OCI-LY3 (cell line): ENCODE measurements at regions not wholly inside any gene's neighbourhood (a gene's known extent, or its start where the extent isn't known, plus 50 kb on each side); places are given as distances from the start of the nearest gene placed in this dataset.

ENCODE experiments used
- H2AFZ ChIP-seq: fragments of 200-600, 300-600 bp; shearing (Covaris generic); 2 replicates; pipeline ENCODE4 v1.6.0; 2014; ENCODE audit warnings: antibody characterized with exemption, low read depth, low read length
- H3K27ac ChIP-seq: fragments of 200-600, 300-600 bp; sonication (generic); 2 replicates; pipeline ENCODE4 v1.5.1; 2014; ENCODE audit warnings: mild to moderate bottlenecking, low read length, moderate library complexity, mixed read lengths
- H3K27me3 ChIP-seq: fragments of 200-600, 300-600 bp; sonication (generic); 2 replicates; pipeline ENCODE4 v1.6.1; 2014; ENCODE audit warnings: low read depth, low read length, mixed read lengths
- H3K36me3 ChIP-seq: fragments of 200-600, 300-600 bp; sonication (generic); replicated peaks from 2 replicates; pipeline ENCODE3; 2014; ENCODE audit warnings: low read depth, low read length, mixed read lengths
- H3K4me1 ChIP-seq: fragments of 300-600, 200-600 bp; sonication (generic); 2 replicates; pipeline ENCODE4 v1.6.1; 2014; ENCODE audit warnings: low read length, mixed read lengths
- H3K4me2 ChIP-seq: fragments of 200-600, 300-600 bp; sonication (generic); 2 replicates; pipeline ENCODE4 v1.6.1; 2014; ENCODE audit warnings: low read length, mixed read lengths
- H3K4me3 ChIP-seq: fragments of 300-600, 200-600 bp; sonication (generic); 2 replicates; pipeline ENCODE4 v1.5.1; 2014; ENCODE audit warnings: antibody characterized with exemption, mild to moderate bottlenecking, low read length, moderate library complexity
- H3K79me2 ChIP-seq: fragments of 300-600, 200-600 bp; shearing (Covaris generic); 2 replicates; pipeline ENCODE4 v1.6.1; 2014; ENCODE audit warnings: mild to moderate bottlenecking, low read length, mixed read lengths
- H3K9ac ChIP-seq: fragments of 300-600, 200-600 bp; shearing (Covaris generic); 2 replicates; pipeline ENCODE4 v1.6.0; 2014; ENCODE audit warnings: mild to moderate bottlenecking, low read length, moderate library complexity
- H3K9me3 ChIP-seq: fragments of 200-600, 300-600 bp; shearing (Covaris generic); 2 replicates; pipeline ENCODE4 v1.6.1; 2014; ENCODE audit warnings: low read length, mixed read lengths; ENCODE audit not compliant: insufficient read depth
- H4K20me1 ChIP-seq: fragments of 200-600, 300-600 bp; sonication (generic); 2 replicates; pipeline ENCODE4 v1.6.1; 2016; ENCODE audit warnings: low read length, mixed read lengths; ENCODE audit not compliant: insufficient read depth
- EZH2phosphoT487 ChIP-seq: fragments of 200-600 bp; shearing (Covaris generic); IDR thresholded peaks from 2 replicates; pipeline ENCODE4 v1.6.1; 2018; ENCODE audit warnings: antibody characterized with exemption, mixed run types, low read depth
- TF ChIP-seq, protein P1 (sequence below): fragments of 200-600, 300-600 bp; sonication (generic); IDR thresholded peaks from 2 replicates; pipeline ENCODE4 v1.5.1; 2014; ENCODE audit warnings: antibody characterized with exemption, low read length, low read depth

DNA sequence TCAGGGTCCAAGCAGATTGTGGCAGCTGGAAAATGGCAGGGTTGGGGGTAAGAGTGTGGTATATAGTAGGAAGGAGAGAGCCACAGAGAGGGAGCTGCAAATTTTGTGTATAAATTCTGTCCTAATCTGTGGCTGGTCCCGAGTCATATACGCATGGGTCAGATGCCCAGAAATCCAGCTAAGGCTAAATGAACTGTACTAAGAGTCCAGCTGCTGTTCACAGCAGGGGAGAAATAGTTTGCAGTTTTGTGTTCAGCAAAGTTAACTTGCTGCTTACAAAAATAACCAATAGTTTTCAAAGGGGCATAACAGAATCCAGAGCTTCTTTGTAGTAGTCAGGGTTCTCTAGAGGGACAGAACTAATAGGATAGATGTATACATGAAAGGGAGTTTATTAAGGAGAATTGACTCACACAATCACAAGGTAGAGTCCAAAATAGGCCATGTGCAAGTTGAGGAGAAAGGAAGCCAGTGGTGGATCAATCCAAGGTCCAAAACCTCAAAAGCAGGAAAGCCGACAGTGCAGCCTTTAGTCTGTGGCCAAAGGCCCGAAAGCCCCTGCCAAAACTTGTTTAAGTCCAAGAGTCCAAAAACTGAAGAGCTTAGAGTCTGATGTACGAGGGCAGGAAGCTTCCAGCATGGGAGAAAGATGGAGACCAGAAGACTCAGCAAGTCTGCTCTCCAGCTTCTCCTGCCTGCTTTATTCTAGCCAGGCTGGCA lies 146.1 kb upstream of the KBTBD8 start:
- H3K36me3 ChIP-seq: no peaks in the 10 kb centered on the region
- H3K4me3 ChIP-seq: no peak overlapping the region
- H2AFZ ChIP-seq: no peak overlapping the region
- no peaks in the 10 kb centered on the region for H4K20me1 ChIP-seq
- H3K9ac ChIP-seq: no peak overlapping the region
- no peaks in the 10 kb centered on the region for H3K9me3 ChIP-seq
- peaks cover 17% of the 10 kb centered on the region for H3K4me1 ChIP-seq
- H3K4me2 ChIP-seq: no peak overlapping the region
- no peaks in the 10 kb centered on the region for H3K27me3 ChIP-seq
- no peak overlapping the region for H3K27ac ChIP-seq
- TF ChIP-seq, protein P1, sequence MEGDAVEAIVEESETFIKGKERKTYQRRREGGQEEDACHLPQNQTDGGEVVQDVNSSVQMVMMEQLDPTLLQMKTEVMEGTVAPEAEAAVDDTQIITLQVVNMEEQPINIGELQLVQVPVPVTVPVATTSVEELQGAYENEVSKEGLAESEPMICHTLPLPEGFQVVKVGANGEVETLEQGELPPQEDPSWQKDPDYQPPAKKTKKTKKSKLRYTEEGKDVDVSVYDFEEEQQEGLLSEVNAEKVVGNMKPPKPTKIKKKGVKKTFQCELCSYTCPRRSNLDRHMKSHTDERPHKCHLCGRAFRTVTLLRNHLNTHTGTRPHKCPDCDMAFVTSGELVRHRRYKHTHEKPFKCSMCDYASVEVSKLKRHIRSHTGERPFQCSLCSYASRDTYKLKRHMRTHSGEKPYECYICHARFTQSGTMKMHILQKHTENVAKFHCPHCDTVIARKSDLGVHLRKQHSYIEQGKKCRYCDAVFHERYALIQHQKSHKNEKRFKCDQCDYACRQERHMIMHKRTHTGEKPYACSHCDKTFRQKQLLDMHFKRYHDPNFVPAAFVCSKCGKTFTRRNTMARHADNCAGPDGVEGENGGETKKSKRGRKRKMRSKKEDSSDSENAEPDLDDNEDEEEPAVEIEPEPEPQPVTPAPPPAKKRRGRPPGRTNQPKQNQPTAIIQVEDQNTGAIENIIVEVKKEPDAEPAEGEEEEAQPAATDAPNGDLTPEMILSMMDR: no peak
- TF ChIP-seq EZH2phosphoT487: no peak
- no peaks in the 10 kb centered on the region for H3K79me2 ChIP-seq

DNA sequence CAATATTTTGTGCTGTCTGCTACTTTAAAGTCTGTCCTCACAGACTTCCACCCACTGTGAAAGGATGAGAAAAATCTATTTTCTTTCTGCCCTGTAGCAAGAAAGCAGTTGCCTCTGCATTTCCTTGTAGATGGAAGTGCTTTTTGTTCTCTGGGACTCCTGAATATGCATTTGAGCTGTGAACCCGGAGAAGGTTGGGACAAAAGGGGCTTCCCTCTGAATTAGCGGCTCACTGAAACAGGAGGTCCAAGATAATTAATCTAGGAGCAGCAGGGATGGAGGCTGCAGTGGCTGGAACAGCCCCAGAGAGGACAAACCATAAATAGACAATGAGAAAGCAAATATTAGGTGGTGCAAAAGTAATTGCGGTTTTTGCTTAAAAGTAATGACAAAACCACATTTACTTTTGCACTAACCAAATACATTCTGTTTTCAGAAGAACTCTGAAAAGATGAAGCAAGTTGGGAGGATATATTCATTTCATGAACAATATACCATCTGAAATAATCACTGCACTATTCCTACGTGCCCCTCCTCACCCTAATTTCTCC lies 143.4 kb upstream of the KBTBD8 start:
- Histone ChIP-seq H3K27ac (no peak overlapping the region), H4K20me1 (no peaks in the 10 kb centered on the region), H3K36me3 (no peaks in the 10 kb centered on the region), H3K79me2 (no peaks in the 10 kb centered on the region), H3K9me3 (no peaks in the 10 kb centered on the region), H3K27me3 (no peaks in the 10 kb centered on the region), H3K4me3 (no peak overlapping the region), H3K4me1 (peaks cover 20% of the 10 kb centered on the region), H3K4me2 (no peak overlapping the region), H2AFZ (no peak overlapping the region), H3K9ac (no peak overlapping the region)
- no peak for TF ChIP-seq EZH2phosphoT487
- TF ChIP-seq, protein P1: no peak

DNA sequence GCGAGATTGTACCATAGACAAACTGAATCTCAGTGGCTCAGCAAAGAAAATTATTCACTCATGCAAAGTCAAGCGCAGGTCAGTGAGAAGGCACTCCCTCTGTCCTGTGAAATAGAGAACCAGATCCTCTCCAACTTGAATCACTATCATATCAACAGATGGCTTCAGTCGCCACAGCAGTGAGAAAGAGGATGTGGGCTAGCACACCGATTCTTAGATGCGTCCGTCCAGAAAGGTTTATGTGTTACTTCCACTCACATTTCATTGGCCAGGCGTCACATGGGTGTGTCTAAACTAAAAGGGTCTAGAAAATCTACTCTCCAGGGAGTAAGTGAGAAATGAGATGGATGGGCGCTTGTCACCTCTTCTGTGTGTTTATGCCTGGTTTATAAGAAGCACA lies 141.6 kb upstream of the KBTBD8 start:
- peak overlapping the region; percentile 32; the same call in 1 of the 2 replicates for H2AFZ ChIP-seq
- 0 out of 2 replicates have a peak overlapping the region, but pooled peaks have one; percentile 10 for H3K9ac ChIP-seq
- H3K36me3 ChIP-seq: no peaks in the 10 kb centered on the region
- peak overlapping the region; percentile 69 for H3K4me2 ChIP-seq
- H4K20me1 ChIP-seq: no peaks in the 10 kb centered on the region
- H3K27ac ChIP-seq: peak overlapping the region; percentile 43
- H3K9me3 ChIP-seq: no peaks in the 10 kb centered on the region
- H3K79me2 ChIP-seq: no peaks in the 10 kb centered on the region
- peak overlapping the region; percentile 39 for H3K4me3 ChIP-seq
- TF ChIP-seq, protein P1: no peak
- no peak for TF ChIP-seq EZH2phosphoT487
- H3K4me1 ChIP-seq: peaks cover 20% of the 10 kb centered on the region
- H3K27me3 ChIP-seq: no peaks in the 10 kb centered on the region

DNA sequence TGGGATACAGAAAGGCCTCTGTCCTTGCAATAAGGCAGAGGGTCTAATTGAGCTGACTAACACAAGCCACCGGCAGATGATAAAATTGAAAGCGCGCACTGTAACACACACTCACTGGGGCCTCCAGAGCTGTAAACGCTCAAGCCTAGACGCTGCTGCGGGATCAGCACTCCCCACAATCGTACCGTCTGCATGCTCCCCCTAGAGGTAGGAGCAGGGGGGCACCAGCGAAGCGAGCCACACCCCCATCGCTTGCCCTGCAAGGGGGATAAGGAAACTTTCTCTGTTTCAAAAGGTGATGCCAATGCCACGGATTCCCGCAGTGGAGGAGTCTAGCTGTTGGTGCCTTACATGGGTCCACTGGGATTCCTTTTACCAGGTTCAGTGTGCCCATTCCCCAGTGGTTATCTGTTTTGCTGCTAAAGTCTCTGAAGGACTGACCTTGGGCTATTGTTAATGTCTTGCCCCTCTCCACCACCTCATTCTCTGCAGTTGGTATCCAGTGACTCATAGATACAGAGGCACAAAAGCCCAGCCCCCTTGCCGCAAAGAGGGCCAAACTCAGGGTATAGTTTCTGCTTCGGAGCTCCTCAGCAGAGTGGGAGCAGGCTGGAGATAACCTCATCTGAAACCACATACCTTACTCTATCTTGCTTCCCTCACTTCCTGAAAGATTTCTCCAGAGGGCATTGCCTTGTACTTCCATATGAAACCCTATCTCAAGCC lies 139.3 kb upstream of the KBTBD8 start:
- peaks cover 28% of the 10 kb centered on the region for H3K4me1 ChIP-seq
- TF ChIP-seq, protein P1: peak; percentile 21
- no peak for TF ChIP-seq EZH2phosphoT487

More for the DNA sequence above, 139.3 kb upstream of the KBTBD8 start:
- no peaks in the 10 kb centered on the region for H3K27me3 ChIP-seq
- no peaks in the 10 kb centered on the region for H3K36me3 ChIP-seq
- no peak overlapping the region for H3K4me3 ChIP-seq
- no peaks in the 10 kb centered on the region for H4K20me1 ChIP-seq
- no peaks in the 10 kb centered on the region for H3K9me3 ChIP-seq
- H3K4me2 ChIP-seq: no peak overlapping the region
- no peak overlapping the region for H3K27ac ChIP-seq
- no peak overlapping the region for H3K9ac ChIP-seq
- H3K79me2 ChIP-seq: no peaks in the 10 kb centered on the region
- no peak overlapping the region for H2AFZ ChIP-seq
